ENCODE measurements at regions not wholly inside any gene's neighbourhood (a gene's known extent, or its start where the extent isn't known, plus 50 kb on each side); places are given as distances from the start of the nearest gene placed in this dataset.

DNA sequence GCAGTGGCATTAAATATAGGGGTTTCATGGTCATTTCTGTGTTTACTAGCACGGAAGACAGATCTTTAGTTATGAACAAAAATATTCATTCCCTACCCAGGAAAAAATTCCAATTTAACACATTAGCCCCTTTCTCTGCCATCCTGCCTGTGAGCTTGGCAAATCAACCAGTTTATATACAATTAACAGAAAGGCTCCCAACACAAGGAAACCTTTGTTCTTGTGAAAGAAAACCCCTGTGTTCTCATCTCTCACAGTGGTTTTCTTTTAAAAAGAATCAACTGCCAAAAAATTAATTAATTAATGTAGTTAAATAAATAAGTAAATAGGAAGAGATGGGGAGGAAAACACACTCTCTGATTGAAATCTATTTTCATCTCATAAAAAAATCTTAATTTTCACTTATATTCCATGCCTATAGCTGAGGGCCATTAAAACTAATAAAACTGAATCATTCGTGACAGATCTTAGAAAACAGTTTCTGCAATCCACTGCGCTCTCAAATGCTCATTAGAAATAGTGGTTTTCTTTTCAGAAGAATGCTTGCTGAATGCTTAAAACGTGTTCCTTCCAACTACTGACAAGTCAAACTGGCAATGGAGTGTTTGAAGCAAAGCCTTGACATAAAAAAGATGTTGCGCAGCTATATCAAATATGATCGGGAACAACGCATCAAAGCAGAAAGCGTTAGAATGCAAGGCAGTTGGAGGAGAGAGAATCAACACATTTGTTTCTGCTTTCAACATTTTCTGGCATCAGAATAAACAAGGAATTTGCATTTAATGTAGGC, 387.7 kb downstream of the TLR4 start:
- no peak for DNase-seq
- H3K27ac Mint-ChIP-seq (ENCODE audit: unreplicated experiment): no peak overlapping the region
- ChIA-PET POLR2A (no interaction called here), CTCF (no interaction called here)
- BruUV-seq (replicated peaks): no TSS peak
- no peaks in the 10 kb centered on the region for H3K4me1 ChIP-seq
- H3K27me3 ChIP-seq (replicated peaks; ENCODE audit: control insufficient read depth, insufficient read depth, low read length): no peaks in the 10 kb centered on the region
- no peak overlapping the region for H3K4me3 ChIP-seq (ENCODE audit: low read depth, low read length)
- no peak overlapping the region for H3K4me3 Mint-ChIP-seq (ENCODE audit: unreplicated experiment)
- no peaks in the 10 kb centered on the region for H3K9me3 ChIP-seq
- H3K27me3 Mint-ChIP-seq (ENCODE audit: insufficient read depth, unreplicated experiment): no peaks in the 10 kb centered on the region
- no peaks in the 10 kb centered on the region for H3K9me3 Mint-ChIP-seq (ENCODE audit: unreplicated experiment)
- no peaks in the 10 kb centered on the region for H3K36me3 ChIP-seq (ENCODE audit: control insufficient read depth, insufficient read depth, low read length)
- no peaks in the 10 kb centered on the region for H3K4me1 Mint-ChIP-seq (ENCODE audit: low read depth, unreplicated experiment)
- TF ChIP-seq, protein P1, sequence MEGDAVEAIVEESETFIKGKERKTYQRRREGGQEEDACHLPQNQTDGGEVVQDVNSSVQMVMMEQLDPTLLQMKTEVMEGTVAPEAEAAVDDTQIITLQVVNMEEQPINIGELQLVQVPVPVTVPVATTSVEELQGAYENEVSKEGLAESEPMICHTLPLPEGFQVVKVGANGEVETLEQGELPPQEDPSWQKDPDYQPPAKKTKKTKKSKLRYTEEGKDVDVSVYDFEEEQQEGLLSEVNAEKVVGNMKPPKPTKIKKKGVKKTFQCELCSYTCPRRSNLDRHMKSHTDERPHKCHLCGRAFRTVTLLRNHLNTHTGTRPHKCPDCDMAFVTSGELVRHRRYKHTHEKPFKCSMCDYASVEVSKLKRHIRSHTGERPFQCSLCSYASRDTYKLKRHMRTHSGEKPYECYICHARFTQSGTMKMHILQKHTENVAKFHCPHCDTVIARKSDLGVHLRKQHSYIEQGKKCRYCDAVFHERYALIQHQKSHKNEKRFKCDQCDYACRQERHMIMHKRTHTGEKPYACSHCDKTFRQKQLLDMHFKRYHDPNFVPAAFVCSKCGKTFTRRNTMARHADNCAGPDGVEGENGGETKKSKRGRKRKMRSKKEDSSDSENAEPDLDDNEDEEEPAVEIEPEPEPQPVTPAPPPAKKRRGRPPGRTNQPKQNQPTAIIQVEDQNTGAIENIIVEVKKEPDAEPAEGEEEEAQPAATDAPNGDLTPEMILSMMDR (IDR thresholded peaks at IDR 0.05; ENCODE audit: insufficient read depth in 1 of 2, low read depth in 1 of 2, low read length in 1 of 2, severe bottlenecking in 1 of 2, unreplicated experiment in 1 of 2): no peak
- H3K36me3 Mint-ChIP-seq (ENCODE audit: insufficient read depth, unreplicated experiment): no peaks in the 10 kb centered on the region
- intact Hi-C loops (cut with micrococcal nuclease; ENCODE audit: unreplicated experiment): no loop called here

DNA sequence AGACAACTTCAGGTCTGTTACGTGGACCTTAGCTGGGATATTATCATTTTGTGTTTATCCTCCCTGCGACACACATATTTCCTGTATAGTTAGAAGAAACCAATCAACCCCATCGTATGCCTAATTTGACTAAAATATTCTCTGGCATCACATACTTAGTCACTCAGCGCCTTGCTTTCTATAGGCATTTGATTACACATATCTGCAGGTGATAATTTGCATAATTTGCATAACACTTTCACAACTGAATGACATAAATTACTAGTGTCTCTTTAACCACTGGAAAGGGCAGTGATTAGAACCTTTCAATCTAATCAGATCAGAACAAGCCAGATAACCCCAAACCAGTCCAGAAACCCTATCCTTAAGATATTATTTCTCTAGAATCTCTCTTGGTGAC, 390.2 kb downstream of the TLR4 start:
- Mint-ChIP-seq H3K27ac (ENCODE audit: unreplicated experiment) (no peak overlapping the region), H3K9me3 (ENCODE audit: unreplicated experiment) (no peaks in the 10 kb centered on the region), H3K4me1 (ENCODE audit: low read depth, unreplicated experiment) (no peaks in the 10 kb centered on the region), H3K36me3 (ENCODE audit: insufficient read depth, unreplicated experiment) (no peaks in the 10 kb centered on the region), H3K27me3 (ENCODE audit: insufficient read depth, unreplicated experiment) (no peaks in the 10 kb centered on the region), H3K4me3 (ENCODE audit: unreplicated experiment) (no peak overlapping the region)
- TF ChIP-seq, protein P1 (IDR thresholded peaks at IDR 0.05; ENCODE audit: insufficient read depth in 1 of 2, low read depth in 1 of 2, low read length in 1 of 2, severe bottlenecking in 1 of 2, unreplicated experiment in 1 of 2): no peak
- intact Hi-C loops (cut with micrococcal nuclease; ENCODE audit: unreplicated experiment): no loop called here
- DNase-seq: no peak
- CTCF ChIA-PET: no interaction called here
- Histone ChIP-seq H3K36me3 (ENCODE audit: control insufficient read depth, insufficient read depth, low read length) (no peaks in the 10 kb centered on the region), H3K4me1 (no peaks in the 10 kb centered on the region), H3K27me3 (replicated peaks; ENCODE audit: control insufficient read depth, insufficient read depth, low read length) (no peaks in the 10 kb centered on the region), H3K4me3 (ENCODE audit: low read depth, low read length) (no peak overlapping the region), H3K9me3 (no peaks in the 10 kb centered on the region)
- no TSS peak for BruUV-seq (replicated peaks)
- POLR2A ChIA-PET: no interaction called here

DNA sequence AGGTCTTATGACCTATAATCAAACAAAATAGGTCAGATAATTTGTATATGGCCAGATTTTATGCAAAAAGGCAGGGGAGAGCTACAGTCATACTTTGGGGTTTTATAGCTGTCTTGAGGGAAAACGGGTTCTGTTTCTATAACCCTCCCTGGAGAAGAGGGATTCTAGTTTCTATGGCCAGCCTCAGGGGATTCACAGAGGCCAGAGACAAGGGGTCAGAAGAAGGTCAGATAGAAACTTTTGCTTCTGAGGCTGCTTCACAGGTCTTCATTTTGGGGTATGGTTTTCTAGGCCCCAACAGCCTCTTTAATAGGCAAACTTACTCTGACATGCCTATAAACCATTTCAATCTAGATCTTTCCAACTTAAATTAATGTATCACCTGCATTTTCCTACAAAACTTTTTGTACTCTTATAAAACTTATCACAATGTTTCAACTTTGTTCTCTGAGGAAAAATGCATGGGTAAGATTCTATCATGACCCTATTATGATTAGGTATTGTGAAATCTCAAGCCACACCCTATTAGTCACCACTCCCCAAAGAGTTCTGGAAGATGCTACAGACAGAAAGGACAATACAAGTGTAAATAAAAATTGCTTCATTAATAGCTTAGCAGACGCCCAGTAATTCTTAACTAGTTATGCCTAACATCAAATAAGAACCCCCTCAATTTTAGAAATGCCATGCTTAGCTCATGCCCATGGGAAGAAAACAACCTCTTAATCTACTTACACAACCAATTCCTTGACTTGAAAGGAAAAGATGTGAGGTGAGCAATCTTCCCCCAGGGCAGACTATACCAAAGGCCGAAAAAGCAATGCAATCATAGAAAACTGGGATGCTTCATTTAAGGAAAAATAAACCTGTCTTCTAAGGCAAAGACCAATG, 396.6 kb downstream of the TLR4 start:
- no peak for DNase-seq
- no peak overlapping the region for H3K27ac Mint-ChIP-seq (ENCODE audit: unreplicated experiment)
- Histone ChIP-seq H3K4me1 (no peaks in the 10 kb centered on the region), H3K27me3 (replicated peaks; ENCODE audit: control insufficient read depth, insufficient read depth, low read length) (no peaks in the 10 kb centered on the region), H3K4me3 (ENCODE audit: low read depth, low read length) (no peak overlapping the region), H3K9me3 (no peaks in the 10 kb centered on the region), H3K36me3 (ENCODE audit: control insufficient read depth, insufficient read depth, low read length) (no peaks in the 10 kb centered on the region)
- no peaks in the 10 kb centered on the region for H3K36me3 Mint-ChIP-seq (ENCODE audit: insufficient read depth, unreplicated experiment)
- BruUV-seq (replicated peaks): no TSS peak
- H3K27me3 Mint-ChIP-seq (ENCODE audit: insufficient read depth, unreplicated experiment): no peaks in the 10 kb centered on the region
- no peak overlapping the region for H3K4me3 Mint-ChIP-seq (ENCODE audit: unreplicated experiment)
- TF ChIP-seq, protein P1 (IDR thresholded peaks at IDR 0.05; ENCODE audit: insufficient read depth in 1 of 2, low read depth in 1 of 2, low read length in 1 of 2, severe bottlenecking in 1 of 2, unreplicated experiment in 1 of 2): no peak
- CTCF ChIA-PET: no interaction called here
- no peaks in the 10 kb centered on the region for H3K4me1 Mint-ChIP-seq (ENCODE audit: low read depth, unreplicated experiment)
- no peaks in the 10 kb centered on the region for H3K9me3 Mint-ChIP-seq (ENCODE audit: unreplicated experiment)
- intact Hi-C loops (cut with micrococcal nuclease; ENCODE audit: unreplicated experiment): no loop called here
- POLR2A ChIA-PET: no interaction called here

Measured in Caco-2 (cell line).